A673 (cell line): ENCODE measurements at regions not wholly inside any gene's neighbourhood (a gene's known extent, or its start where the extent isn't known, plus 50 kb on each side); places are given as distances from the start of the nearest gene placed in this dataset.
"Not testable (repeated sequence)": the region's sequence is repeated elsewhere in the genome, so short reads cannot be mapped to it uniquely, and the experiment has no call there.

ENCODE experiments used
- CTCF ChIP-seq: fragments of 300-800, 200-600 bp; sonication (generic); conservative IDR thresholded peaks from 2 replicates; pipeline ENCODE4 v1.5.1; 2017; ENCODE audit warnings: low read depth, mild to moderate bottlenecking, antibody characterized with exemption, low read length, moderate library complexity, mixed read lengths
- EZH2 ChIP-seq: fragments of 200-600 bp; sonication (generic); IDR thresholded peaks from 2 replicates; pipeline ENCODE4 v1.6.1; 2017; ENCODE audit warnings: borderline replicate concordance, low read depth, mild to moderate bottlenecking, mixed read lengths, antibody characterized with exemption, low read length; ENCODE audit not compliant: poor library complexity, severe bottlenecking

- not testable (repeated sequence) for TF ChIP-seq EZH2, CTCF
Measured at GRCh38 chr7:46904523-46904922, 677.4 kb downstream of the TNS3 start.
